Fibroblast of the aortic adventitia (primary cell): ENCODE measurements at regions not wholly inside any gene's neighbourhood (a gene's known extent, or its start where the extent isn't known, plus 50 kb on each side); places are given as distances from the start of the nearest gene placed in this dataset.

Experiments
- DNase-seq: peaks from one replicate; pipeline ENCODE4 v3.0.0-alpha.2; 2010; ENCODE audit warnings: low read depth
- H3K4me3 ChIP-seq: 2 replicates; pipeline ENCODE4 v1.5.1; 2011; ENCODE audit warnings: low read depth, mild to moderate bottlenecking, control low read depth, low read length, moderate library complexity
- TF ChIP-seq, protein P1 (sequence below): IDR thresholded peaks from 2 replicates; pipeline ENCODE4 v1.5.1; 2011; ENCODE audit warnings: mild to moderate bottlenecking, low read length, control low read depth, inconsistent platforms; ENCODE audit not compliant: insufficient read depth

- H3K4me3 ChIP-seq: no peak overlapping the region
- TF ChIP-seq, protein P1, sequence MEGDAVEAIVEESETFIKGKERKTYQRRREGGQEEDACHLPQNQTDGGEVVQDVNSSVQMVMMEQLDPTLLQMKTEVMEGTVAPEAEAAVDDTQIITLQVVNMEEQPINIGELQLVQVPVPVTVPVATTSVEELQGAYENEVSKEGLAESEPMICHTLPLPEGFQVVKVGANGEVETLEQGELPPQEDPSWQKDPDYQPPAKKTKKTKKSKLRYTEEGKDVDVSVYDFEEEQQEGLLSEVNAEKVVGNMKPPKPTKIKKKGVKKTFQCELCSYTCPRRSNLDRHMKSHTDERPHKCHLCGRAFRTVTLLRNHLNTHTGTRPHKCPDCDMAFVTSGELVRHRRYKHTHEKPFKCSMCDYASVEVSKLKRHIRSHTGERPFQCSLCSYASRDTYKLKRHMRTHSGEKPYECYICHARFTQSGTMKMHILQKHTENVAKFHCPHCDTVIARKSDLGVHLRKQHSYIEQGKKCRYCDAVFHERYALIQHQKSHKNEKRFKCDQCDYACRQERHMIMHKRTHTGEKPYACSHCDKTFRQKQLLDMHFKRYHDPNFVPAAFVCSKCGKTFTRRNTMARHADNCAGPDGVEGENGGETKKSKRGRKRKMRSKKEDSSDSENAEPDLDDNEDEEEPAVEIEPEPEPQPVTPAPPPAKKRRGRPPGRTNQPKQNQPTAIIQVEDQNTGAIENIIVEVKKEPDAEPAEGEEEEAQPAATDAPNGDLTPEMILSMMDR: no peak
- DNase-seq: no peak
Observed at GRCh38 chr11:70719516-70719915, 321.2 kb downstream of the CTTN start.

DNA sequence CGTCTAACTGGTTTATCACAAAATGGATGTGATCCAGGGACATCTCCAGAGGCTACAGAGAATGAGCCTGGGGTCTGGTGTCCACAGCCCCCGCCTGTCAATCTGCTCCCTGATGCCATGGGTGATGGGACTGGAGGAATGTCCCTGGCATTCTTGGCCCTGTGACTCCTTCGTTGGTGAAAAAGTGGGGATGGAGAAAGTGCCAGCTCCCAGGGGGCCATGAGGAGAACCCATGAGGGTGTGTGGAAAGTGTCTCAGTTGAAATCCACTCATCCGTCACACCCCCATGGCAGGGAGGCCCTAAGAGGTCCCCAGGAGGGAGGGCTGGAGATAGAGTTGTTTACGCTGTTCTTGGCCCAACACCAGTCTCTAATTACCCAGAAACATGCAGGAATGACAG is 322.0 kb downstream of the CTTN start:
- no peak for DNase-seq
- TF ChIP-seq, protein P1: no peak

DNA sequence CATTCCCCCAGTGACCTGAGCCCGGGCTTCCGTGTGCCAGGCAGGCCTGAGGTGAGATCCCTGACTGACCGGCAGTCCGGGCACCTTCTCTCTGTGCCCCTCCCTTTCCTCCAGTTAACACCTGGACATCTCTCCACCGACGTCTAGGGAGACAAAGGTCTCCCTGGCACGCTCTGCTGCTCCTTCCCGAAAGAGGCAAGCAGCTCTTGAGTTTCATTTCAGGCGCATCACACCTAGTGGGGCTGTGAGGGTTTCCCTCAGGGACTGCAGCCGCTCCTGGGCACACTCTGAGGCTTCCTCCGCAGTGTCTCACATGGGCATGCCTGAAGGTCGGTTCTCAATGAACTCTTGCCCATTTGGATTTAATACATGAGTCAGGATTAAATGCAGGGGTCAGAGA is 322.7 kb downstream of the CTTN start:
- TF ChIP-seq, protein P1: no peak
- DNase-seq: no peak
- no peak overlapping the region for H3K4me3 ChIP-seq

More for the DNA sequence above, 322.0 kb downstream of the CTTN start:
- no peak overlapping the region for H3K4me3 ChIP-seq

- TF ChIP-seq, protein P1: no peak
- no peak overlapping the region for H3K4me3 ChIP-seq
- DNase-seq: no peak
Observed at GRCh38 chr11:70725278-70725677, 326.9 kb downstream of the CTTN start.

GRCh38 chr11:70725739-70726138 is 327.4 kb downstream of the CTTN start:
- DNase-seq: no peak
- TF ChIP-seq, protein P1: no peak
- no peak overlapping the region for H3K4me3 ChIP-seq

DNA sequence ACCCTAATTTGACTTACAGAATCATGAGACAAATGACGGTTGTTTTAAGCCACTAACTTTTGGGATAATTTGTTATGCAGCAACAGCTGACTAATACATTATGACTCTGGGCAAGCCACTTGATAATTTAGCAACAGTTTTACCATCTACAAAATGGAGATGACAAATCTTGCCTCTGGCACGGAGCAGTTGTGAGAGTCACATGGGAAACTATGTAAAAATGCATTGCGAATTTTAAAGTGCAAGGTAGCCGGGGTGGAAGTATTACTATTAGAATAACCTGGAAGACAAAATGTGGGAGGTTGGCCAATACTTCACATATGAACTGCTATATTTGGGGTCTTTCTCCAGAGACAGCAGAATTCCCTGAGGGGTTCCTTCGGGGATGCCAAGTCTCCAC is 328.7 kb downstream of the CTTN start:
- TF ChIP-seq, protein P1: no peak
- no peak for DNase-seq

DNA sequence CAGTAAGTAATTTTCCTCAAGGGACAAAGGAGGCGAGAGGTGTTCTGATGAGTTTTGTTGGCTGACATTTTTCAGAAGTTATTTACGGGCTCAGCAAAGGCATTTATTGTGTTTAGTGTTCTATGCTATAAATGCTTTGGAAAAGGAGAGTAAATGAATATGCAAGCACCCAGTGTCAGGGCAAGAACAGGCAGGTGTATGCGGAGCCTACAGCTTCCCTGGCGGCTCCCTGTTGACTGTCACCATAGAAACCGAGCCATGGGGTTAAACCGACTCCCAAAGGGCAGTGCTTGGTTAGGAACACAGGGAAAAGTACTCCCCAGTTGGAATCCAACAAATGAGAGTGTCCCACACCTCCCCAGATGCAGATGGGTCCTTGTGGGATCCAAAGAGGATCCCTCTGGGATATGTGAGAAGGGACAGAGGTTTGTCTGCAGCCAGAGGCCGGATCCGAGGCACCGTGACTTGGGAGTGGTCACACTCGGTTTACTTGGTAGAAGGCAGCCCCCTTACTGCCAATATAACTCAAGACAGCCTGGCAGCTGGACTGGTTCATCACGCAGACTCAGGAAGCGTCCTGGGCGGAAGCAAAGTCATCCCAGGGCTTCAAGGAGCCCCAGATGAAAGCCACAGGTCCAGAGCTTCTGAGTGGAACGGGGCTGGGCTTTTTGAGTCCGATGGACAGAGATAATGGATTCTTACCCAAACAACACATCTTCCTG is 329.7 kb downstream of the CTTN start:
- TF ChIP-seq, protein P1: no peak
- H3K4me3 ChIP-seq: no peak overlapping the region
- DNase-seq: no peak

More for the DNA sequence above, 328.7 kb downstream of the CTTN start:
- no peak overlapping the region for H3K4me3 ChIP-seq
